Skeletal muscle satellite cell (primary cell): ENCODE measurements at regions not wholly inside any gene's neighbourhood (a gene's known extent, or its start where the extent isn't known, plus 50 kb on each side); places are given as distances from the start of the nearest gene placed in this dataset.

Experiments used
- H3K27me3 ChIP-seq: 2 replicates; pipeline ENCODE4 v1.7.0; 2013; ENCODE audit warnings: low read length; ENCODE audit not compliant: control insufficient read depth, insufficient read depth
- H3K36me3 ChIP-seq: 2 replicates; pipeline ENCODE4 v1.7.0; 2013; ENCODE audit warnings: mild to moderate bottlenecking, control low read depth, low read length; ENCODE audit not compliant: insufficient read depth
- H3K4me1 ChIP-seq: 2 replicates; pipeline ENCODE4 v1.7.0; 2013; ENCODE audit warnings: low read length; ENCODE audit not compliant: control insufficient read depth, insufficient read depth
- H3K4me2 ChIP-seq: 2 replicates; pipeline ENCODE4 v1.7.0; 2013; ENCODE audit warnings: mild to moderate bottlenecking, low read length
- H3K4me3 ChIP-seq: 2 replicates; pipeline ENCODE4 v1.7.0; 2013; ENCODE audit warnings: low read length
- H3K9ac ChIP-seq: 2 replicates; pipeline ENCODE4 v1.7.0; 2013; ENCODE audit warnings: mild to moderate bottlenecking, low read depth, low read length, moderate library complexity
- H3K9me3 ChIP-seq: replicated peaks from 2 replicates; pipeline ENCODE4 v1.7.0; 2013; ENCODE audit warnings: mild to moderate bottlenecking, control low read depth, low read length

DNA sequence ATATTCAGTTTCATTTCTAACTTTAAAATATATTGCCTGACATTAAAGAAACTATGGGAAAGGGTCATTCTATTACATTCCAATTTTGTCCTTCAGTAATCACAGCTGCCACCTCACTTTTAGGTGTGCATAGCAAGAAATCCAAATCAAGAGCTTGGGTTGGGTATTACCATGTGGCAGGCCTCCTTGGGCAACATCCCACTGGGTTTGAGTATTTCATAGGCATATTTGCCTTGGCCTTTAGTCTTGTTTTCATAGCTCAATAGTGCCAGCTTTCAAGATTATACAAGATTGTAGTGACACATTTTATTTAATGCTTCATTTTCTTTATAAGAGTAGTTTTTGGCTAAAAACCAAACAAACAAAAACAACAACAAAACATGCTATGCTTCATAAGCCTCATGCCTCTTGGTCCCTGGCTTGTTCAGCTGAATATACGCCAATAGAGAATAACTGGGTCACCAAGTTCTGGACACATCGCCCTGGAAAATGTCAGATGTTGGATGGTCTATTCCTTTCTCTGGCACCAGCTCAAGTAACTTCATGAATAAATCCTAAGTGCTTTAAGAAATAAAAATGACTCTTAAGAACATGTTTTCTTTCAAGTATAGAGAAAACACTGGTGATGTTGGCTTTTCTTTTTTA, 167.4 kb upstream of the STARD13 start:
- Histone ChIP-seq H3K9me3 (no peaks in the 10 kb centered on the region), H3K27me3 (no peaks in the 10 kb centered on the region), H3K4me1 (peaks cover 22% of the 10 kb centered on the region), H3K36me3 (no peaks in the 10 kb centered on the region), H3K4me3 (no peak overlapping the region), H3K4me2 (no peak overlapping the region), H3K9ac (no peak overlapping the region)

DNA sequence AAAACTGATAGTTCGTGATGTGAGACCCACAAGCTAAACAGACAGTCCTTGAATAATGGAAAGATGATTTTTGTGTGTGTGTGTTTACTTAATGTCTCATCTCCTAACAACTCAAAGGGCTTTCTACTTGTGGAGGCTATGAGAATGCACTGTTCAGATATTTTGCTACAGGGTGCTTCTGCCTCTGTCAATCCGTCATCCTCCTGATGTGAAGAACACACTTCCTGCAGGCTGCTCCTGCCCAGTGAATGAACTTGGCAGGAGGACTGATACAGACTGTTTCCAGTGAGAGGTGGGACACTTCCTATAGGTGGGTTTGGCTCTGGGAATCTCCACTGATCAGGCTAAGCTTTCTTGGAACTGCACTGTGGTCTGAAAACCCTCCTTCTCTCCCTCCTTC, 168.4 kb upstream of the STARD13 start:
- H3K4me3 ChIP-seq = no peak overlapping the region
- no peaks in the 10 kb centered on the region for H3K27me3 ChIP-seq
- H3K9me3 ChIP-seq = no peaks in the 10 kb centered on the region
- H3K9ac ChIP-seq = no peak overlapping the region
- no peaks in the 10 kb centered on the region for H3K36me3 ChIP-seq
- H3K4me2 ChIP-seq = no peak overlapping the region
- peaks cover 22% of the 10 kb centered on the region for H3K4me1 ChIP-seq

- Histone ChIP-seq H3K9ac (peak overlapping the region; percentile 27), H3K9me3 (no peaks in the 10 kb centered on the region), H3K4me3 (no peak overlapping the region), H3K4me2 (no peak overlapping the region), H3K27me3 (no peaks in the 10 kb centered on the region), H3K36me3 (no peaks in the 10 kb centered on the region), H3K4me1 (peaks cover 22% of the 10 kb centered on the region)
Measured at GRCh38 chr13:33454844-33455705, 169.5 kb upstream of the STARD13 start.

DNA sequence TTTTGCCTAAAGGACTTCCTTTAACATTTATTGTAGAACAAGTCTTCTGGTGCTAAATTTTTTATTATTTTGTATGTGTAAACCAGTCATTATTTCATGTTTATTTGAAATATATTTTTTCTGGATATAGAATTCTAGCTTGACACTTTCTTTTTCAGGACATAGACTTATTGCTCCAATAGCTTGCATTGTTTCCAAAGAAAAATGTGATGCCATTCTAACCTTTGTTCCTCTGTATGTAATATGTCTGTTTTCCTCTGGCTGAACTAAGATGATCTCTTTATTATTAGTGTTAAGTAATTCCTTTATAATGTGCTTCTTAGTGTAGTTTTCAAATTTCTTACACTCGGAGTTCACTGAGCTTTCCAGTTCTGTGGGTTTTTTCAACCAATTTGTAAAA, 174.1 kb upstream of the STARD13 start:
- Histone ChIP-seq H3K4me1 (peaks cover 7% of the 10 kb centered on the region), H3K36me3 (no peaks in the 10 kb centered on the region), H3K9me3 (no peaks in the 10 kb centered on the region), H3K4me3 (no peak overlapping the region), H3K27me3 (no peaks in the 10 kb centered on the region), H3K4me2 (no peak overlapping the region), H3K9ac (no peak overlapping the region)

DNA sequence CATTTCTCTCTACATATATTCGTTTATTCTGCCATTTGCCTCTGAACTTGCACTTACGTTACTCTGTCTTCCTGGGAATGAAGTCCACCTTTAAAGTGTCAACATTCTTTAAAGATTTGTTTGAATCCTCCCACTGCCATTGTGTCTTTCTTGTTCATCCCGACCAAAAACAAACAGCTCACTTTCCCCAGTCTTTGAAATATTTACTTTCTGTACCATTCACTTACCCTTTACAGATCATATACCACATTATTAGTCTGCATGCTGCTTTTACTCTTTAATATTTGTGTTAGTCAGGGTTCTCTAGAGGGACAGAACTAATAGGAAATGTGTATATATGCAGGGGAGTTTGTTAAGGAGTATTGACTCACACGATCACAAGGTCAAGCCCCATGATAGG, 176.6 kb upstream of the STARD13 start:
- H3K27me3 ChIP-seq = no peaks in the 10 kb centered on the region
- H3K4me1 ChIP-seq = no peaks in the 10 kb centered on the region
- H3K9me3 ChIP-seq = no peaks in the 10 kb centered on the region
- H3K4me3 ChIP-seq = no peak overlapping the region
- no peak overlapping the region for H3K9ac ChIP-seq
- no peak overlapping the region for H3K4me2 ChIP-seq
- no peaks in the 10 kb centered on the region for H3K36me3 ChIP-seq

DNA sequence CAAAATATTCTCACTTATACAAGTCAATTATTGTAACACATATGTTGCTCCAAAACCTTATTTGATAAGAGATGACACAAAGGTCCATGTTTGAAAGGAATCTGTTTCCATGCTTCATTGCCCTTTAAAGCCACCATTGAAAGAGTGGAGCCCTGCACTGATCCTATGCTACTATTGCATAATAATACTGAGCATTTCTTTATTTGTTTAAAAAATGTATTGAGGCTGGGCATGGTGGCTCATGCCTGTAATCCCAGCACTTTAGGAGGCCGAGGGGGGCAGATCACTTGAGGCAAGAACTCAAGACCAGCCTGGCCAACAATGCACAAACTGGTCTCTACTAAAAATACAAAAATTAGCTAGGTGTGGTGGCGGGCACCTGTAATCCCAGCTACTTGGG, 178.8 kb upstream of the STARD13 start:
- Histone ChIP-seq H3K36me3 (no peaks in the 10 kb centered on the region), H3K4me1 (no peaks in the 10 kb centered on the region)

DNA sequence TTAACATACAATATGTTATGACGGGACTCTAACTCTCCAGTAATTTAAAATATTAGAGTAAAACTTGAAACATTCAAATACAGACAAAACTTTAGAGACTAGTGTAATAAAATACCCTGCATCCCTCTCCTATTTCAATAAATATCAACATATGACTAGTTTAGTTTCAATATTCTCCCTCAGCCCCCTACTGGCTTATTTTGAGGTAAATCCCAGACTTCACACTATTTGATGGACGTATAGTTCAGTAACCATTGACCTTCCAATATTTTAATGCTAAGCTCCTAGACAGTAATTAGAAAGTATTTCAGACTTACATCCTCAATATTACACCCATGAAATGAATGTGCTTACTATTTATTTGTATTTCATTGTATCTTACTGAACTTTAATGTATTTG, 180.7 kb upstream of the STARD13 start:
- H3K9ac ChIP-seq = no peak overlapping the region
- no peaks in the 10 kb centered on the region for H3K36me3 ChIP-seq
- no peaks in the 10 kb centered on the region for H3K9me3 ChIP-seq
- no peaks in the 10 kb centered on the region for H3K4me1 ChIP-seq
- H3K4me3 ChIP-seq = no peak overlapping the region
- H3K4me2 ChIP-seq = no peak overlapping the region
- no peaks in the 10 kb centered on the region for H3K27me3 ChIP-seq

More for the DNA sequence above, 178.8 kb upstream of the STARD13 start:
- Histone ChIP-seq H3K4me3 (no peak overlapping the region), H3K27me3 (no peaks in the 10 kb centered on the region), H3K4me2 (no peak overlapping the region), H3K9me3 (no peaks in the 10 kb centered on the region), H3K9ac (no peak overlapping the region)

DNA sequence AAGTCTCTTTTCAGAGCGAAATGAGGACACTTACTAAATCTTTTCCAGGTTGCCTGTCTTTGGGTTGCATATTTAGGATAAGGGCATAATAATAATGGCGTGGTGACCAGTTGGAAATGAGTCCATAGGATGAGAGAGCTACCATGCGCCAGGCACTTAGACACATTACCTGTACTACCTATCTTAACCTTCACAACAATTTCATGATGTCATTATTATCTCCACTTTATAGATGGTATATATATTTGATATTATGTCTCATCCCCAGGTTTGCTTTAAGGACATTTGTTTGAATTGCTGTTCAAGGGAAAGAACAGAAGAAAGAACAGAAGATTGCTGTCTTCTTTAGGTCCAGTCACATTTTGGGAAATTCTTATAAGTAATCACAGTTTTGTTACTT, 182.0 kb upstream of the STARD13 start:
- Histone ChIP-seq H3K9ac (no peak overlapping the region), H3K4me1 (no peaks in the 10 kb centered on the region), H3K4me3 (no peak overlapping the region), H3K36me3 (no peaks in the 10 kb centered on the region), H3K9me3 (no peaks in the 10 kb centered on the region), H3K27me3 (no peaks in the 10 kb centered on the region), H3K4me2 (no peak overlapping the region)

- Histone ChIP-seq H3K4me3 (no peak overlapping the region), H3K27me3 (no peaks in the 10 kb centered on the region), H3K9me3 (no peaks in the 10 kb centered on the region), H3K9ac (no peak overlapping the region), H3K36me3 (no peaks in the 10 kb centered on the region), H3K4me2 (no peak overlapping the region), H3K4me1 (no peaks in the 10 kb centered on the region)
Measured at GRCh38 chr13:33471204-33471603, 185.6 kb upstream of the STARD13 start.

DNA sequence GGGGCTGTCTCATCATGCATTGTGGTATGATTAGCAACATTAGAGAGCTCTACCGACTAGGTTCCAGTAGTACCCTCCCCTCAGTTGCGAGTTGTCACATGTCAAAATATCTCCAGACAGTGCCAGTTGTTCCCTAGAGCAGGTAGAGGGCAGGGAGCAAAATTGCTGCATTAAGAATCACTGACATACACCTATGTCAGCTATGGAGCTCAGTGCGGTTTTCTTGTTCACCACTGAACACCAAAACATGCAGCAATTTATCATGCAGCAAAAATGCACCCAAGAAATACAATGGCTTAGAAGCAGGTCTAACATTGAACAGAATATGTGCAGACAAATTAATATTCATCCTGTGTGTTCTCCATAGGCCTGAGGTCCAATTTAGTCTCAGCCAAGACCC, 186.9 kb upstream of the STARD13 start:
- H3K4me1 ChIP-seq = no peaks in the 10 kb centered on the region
- H3K4me2 ChIP-seq = no peak overlapping the region
- H3K9ac ChIP-seq = no peak overlapping the region
- no peak overlapping the region for H3K4me3 ChIP-seq
- no peaks in the 10 kb centered on the region for H3K9me3 ChIP-seq
- no peaks in the 10 kb centered on the region for H3K27me3 ChIP-seq
- no peaks in the 10 kb centered on the region for H3K36me3 ChIP-seq

DNA sequence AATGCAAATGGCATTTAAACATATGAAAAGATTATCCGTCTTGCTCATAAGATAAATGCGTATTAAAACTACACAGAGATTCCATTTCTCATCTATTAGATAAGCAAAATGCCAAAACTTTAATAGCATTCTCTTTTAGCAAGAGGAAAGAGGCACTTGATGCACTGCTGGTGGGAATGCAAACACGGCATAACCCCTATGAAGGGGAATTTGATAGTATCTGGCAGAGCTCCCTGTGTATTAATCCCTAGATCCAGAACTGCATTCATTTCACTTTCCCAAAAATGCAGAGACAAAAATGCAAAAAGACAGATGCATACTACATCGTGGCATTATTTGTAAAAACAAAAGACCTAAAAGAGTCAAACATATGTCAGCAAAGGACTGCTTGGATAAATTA, 193.6 kb upstream of the STARD13 start:
- no peak overlapping the region for H3K4me3 ChIP-seq
- H3K27me3 ChIP-seq = no peaks in the 10 kb centered on the region
- H3K4me1 ChIP-seq = no peaks in the 10 kb centered on the region
- H3K36me3 ChIP-seq = no peaks in the 10 kb centered on the region
- no peak overlapping the region for H3K9ac ChIP-seq
- H3K4me2 ChIP-seq = no peak overlapping the region
- H3K9me3 ChIP-seq = peaks cover 5% of the 10 kb centered on the region

- Histone ChIP-seq H3K36me3 (no peaks in the 10 kb centered on the region), H3K4me3 (no peak overlapping the region), H3K4me2 (no peak overlapping the region), H3K27me3 (no peaks in the 10 kb centered on the region), H3K4me1 (no peaks in the 10 kb centered on the region), H3K9ac (no peak overlapping the region), H3K9me3 (peaks cover 7% of the 10 kb centered on the region)
Measured at GRCh38 chr13:33480561-33480960, 195.0 kb upstream of the STARD13 start.
